ENCODE measurements at regions not wholly inside any gene's neighbourhood (a gene's known extent, or its start where the extent isn't known, plus 50 kb on each side); places are given as distances from the start of the nearest gene placed in this dataset.

GRCh38 chr14:50013198-50013918 is 103.0 kb downstream of the VCPKMT start:
- Histone ChIP-seq H3K27me3 (no peaks in the 10 kb centered on the region), H3K4me1 (peaks cover 0 to 12% (median 7%) of the 10 kb centered on the region in 12 donors), H3K36me3 (no peaks in the 10 kb centered on the region), H3K4me3 (no peak overlapping the region), H3K27ac (no peak overlapping the region), H3K9me3 (no peaks in the 10 kb centered on the region)
- DNase-seq (no peak), ATAC-seq (no peak)
- intact Hi-C loops (cut with DNase I), result no loop called here
- TF ChIP-seq CTCF (IDR thresholded peaks at IDR 0.05), result no peak
- no peak for TF ChIP-seq POLR2A (IDR thresholded peaks at IDR 0.05)
- WGBS, 4 donors, result 85 to 88% (median 87%) methylated on average over 7 of the region's 7 CpGs

- Histone ChIP-seq H3K27me3 (no peaks in the 10 kb centered on the region), H3K36me3 (no peaks in the 10 kb centered on the region), H3K27ac (no peak overlapping the region), H3K4me3 (no peak overlapping the region), H3K9me3 (no peaks in the 10 kb centered on the region), H3K4me1 (peaks cover 0 to 17% (median 12%) of the 10 kb centered on the region in 12 donors)
- ATAC-seq (no peak), DNase-seq (no peak)
- intact Hi-C loops (cut with DNase I), result no loop called here
- WGBS, 4 donors, result 0 to 83% (median 46%) methylated on average over 2 of the region's 2 CpGs
- TF ChIP-seq CTCF (IDR thresholded peaks at IDR 0.05) (no peak), POLR2A (IDR thresholded peaks at IDR 0.05) (no peak)
Measured at GRCh38 chr14:50013934-50014333, 102.4 kb downstream of the VCPKMT start.

GRCh38 chr14:50014809-50015430 is 101.5 kb downstream of the VCPKMT start:
- intact Hi-C loops (cut with DNase I), result no loop called here
- Histone ChIP-seq H3K4me3 (no peak overlapping the region), H3K27ac (no peak overlapping the region), H3K9me3 (peaks cover 0 to 4% (median under 1%) of the 10 kb centered on the region in 12 donors), H3K36me3 (no peaks in the 10 kb centered on the region), H3K4me1 (peaks cover 0 to 21% (median 16%) of the 10 kb centered on the region in 12 donors), H3K27me3 (no peaks in the 10 kb centered on the region)
- 56 to 74% (median 63%) methylated on average over 2 of the region's 2 CpGs for WGBS, 4 donors
- no peak for ATAC-seq
- TF ChIP-seq POLR2A (IDR thresholded peaks at IDR 0.05) (no peak), CTCF (IDR thresholded peaks at IDR 0.05) (no peak)
- no peak for DNase-seq

- no peaks in the 10 kb centered on the region for H3K27me3 ChIP-seq
- intact Hi-C loops (cut with DNase I), result no loop called here
- ATAC-seq, result no peak
- no peak overlapping the region for H3K4me3 ChIP-seq
- DNase-seq, result no peak
- WGBS, 4 donors, result 94 to 100% (median 97%) methylated on average over 3 of the region's 3 CpGs
- H3K27ac ChIP-seq, result no peak overlapping the region
- H3K36me3 ChIP-seq, result no peaks in the 10 kb centered on the region
- peaks cover 0 to 10% (median 6%) of the 10 kb centered on the region in 12 donors for H3K9me3 ChIP-seq
- H3K4me1 ChIP-seq, result peaks cover 0 to 21% (median 15%) of the 10 kb centered on the region in 12 donors
- TF ChIP-seq POLR2A (IDR thresholded peaks at IDR 0.05), result no peak
- no peak for TF ChIP-seq CTCF (IDR thresholded peaks at IDR 0.05)
Measured at GRCh38 chr14:50015716-50016115, 100.7 kb downstream of the VCPKMT start.

Measured in heart left ventricle (tissue), 16 donors.